ENCODE measurements at regions not wholly inside any gene's neighbourhood (a gene's known extent, or its start where the extent isn't known, plus 50 kb on each side); places are given as distances from the start of the nearest gene placed in this dataset.

- no peak overlapping the region for H3K56ac ChIP-seq (replicated peaks; ENCODE audit: insufficient read length, low read depth, low read length)
- H3K4me1 ChIP-seq (replicated peaks in 1 of 4; ENCODE audit: control insufficient read depth in 3 of 4, insufficient read depth in 4 of 4, low read length in 3 of 4): no peaks in the 10 kb centered on the region
- H2BK5ac ChIP-seq (ENCODE audit: low read depth, low read length): no peak overlapping the region
- H4K91ac ChIP-seq (replicated peaks; ENCODE audit: insufficient read length, low read length): no peak overlapping the region
- H4K8ac ChIP-seq (ENCODE audit: extremely low read depth, insufficient read depth, low read length): no peak overlapping the region
- H3K14ac ChIP-seq (ENCODE audit: insufficient read length): no peak overlapping the region
- no peak overlapping the region for H3K4ac ChIP-seq (replicated peaks; ENCODE audit: insufficient read length, low read depth, low read length)
- FAIRE-seq (no peak), DNase-seq (ENCODE audit: low read depth in 1 of 2, low spot score in 2 of 2) (no peak)
- POLR2A ChIA-PET (ENCODE audit: partially characterized antibody): no interaction called here
- no peak overlapping the region for H3K4me2 ChIP-seq (ENCODE audit: insufficient read depth in 1 of 2, low read depth in 2 of 2, low read length in 2 of 2)
- H3K27ac ChIP-seq (ENCODE audit: low read depth, low read length): no peak overlapping the region
- no peaks in the 10 kb centered on the region; a peak in 1 of 8 replicates for H3K36me3 ChIP-seq (ENCODE audit: control insufficient read depth in 2 of 4, insufficient read depth in 4 of 4, low read length in 3 of 4)
- no peaks in the 10 kb centered on the region for H4K20me1 ChIP-seq (replicated peaks in 1 of 2; ENCODE audit: control insufficient read depth in 1 of 2, insufficient read depth in 2 of 2, low read length in 2 of 2)
- CTCF ChIA-PET (ENCODE audit: partially characterized antibody): no interaction called here
- no peaks in the 10 kb centered on the region for H3K23me2 ChIP-seq (ENCODE audit: low read depth, low read length)
- peaks cover 4 to 6% of the 10 kb centered on the region in 2 experiments; a peak in 2 of 4 replicates for H3K9me3 ChIP-seq (ENCODE audit: insufficient read depth in 2 of 2, low read depth in 1 of 2, low read length in 1 of 2)
- H3K9ac ChIP-seq (replicated peaks in 1 of 4; ENCODE audit: extremely low read depth in 1 of 4, low read depth in 3 of 4, low read length in 3 of 4): no peak overlapping the region
- no peak overlapping the region for H2AFZ ChIP-seq (ENCODE audit: low read length)
- H3K18ac ChIP-seq (ENCODE audit: extremely low read depth, low read length): no peak overlapping the region
- no peak overlapping the region for H2BK15ac ChIP-seq (ENCODE audit: low read length)
- WGBS, 2 experiments (ENCODE audit: extremely low coverage in 1 of 2, insufficient coverage in 1 of 2, insufficient read length in 1 of 2, insufficient replicate concordance in 2 of 2, low coverage in 1 of 2, low lambda C conversion rate in 2 of 2, missing lambda C conversion rate in 1 of 2): 61% methylated on average over 2 of the region's 2 CpGs; no CpG with 5 or more reads in 1 of the 2 experiments
- H2BK12ac ChIP-seq (ENCODE audit: low read depth, low read length): no peak overlapping the region
- H3K23ac ChIP-seq (ENCODE audit: insufficient read length): no peak overlapping the region
- no peak overlapping the region for H2AK5ac ChIP-seq (ENCODE audit: low read depth, low read length)
- no peaks in the 10 kb centered on the region for H3K79me2 ChIP-seq (ENCODE audit: control insufficient read depth in 1 of 2, insufficient read depth in 2 of 2, low read length in 2 of 2)
- H3K79me1 ChIP-seq (ENCODE audit: low read depth, low read length): no peaks in the 10 kb centered on the region
- no peak overlapping the region for H2BK20ac ChIP-seq (ENCODE audit: low read length)
- H4K5ac ChIP-seq (ENCODE audit: insufficient read length, low read depth, low read length): no peak overlapping the region
- H3K4me3 ChIP-seq (ENCODE audit: extremely low read depth in 1 of 4, insufficient read depth in 2 of 4, low read depth in 3 of 4, low read length in 4 of 4): no peak overlapping the region
- no peaks in the 10 kb centered on the region for H3K27me3 ChIP-seq (replicated peaks in 1 of 4; ENCODE audit: control insufficient read depth in 3 of 4, extremely low read depth in 1 of 4, insufficient read depth in 3 of 4, low read length in 3 of 4)
- no peak overlapping the region for H2BK120ac ChIP-seq (replicated peaks; ENCODE audit: low read depth, low read length)
- TF ChIP-seq GABPA (IDR thresholded peaks at IDR 0.05; ENCODE audit: borderline replicate concordance, insufficient read depth, low read length): no peak
- TF ChIP-seq CTCF (IDR thresholded peaks at IDR 0.05; ENCODE audit: control extremely low read depth in 1 of 3, insufficient read depth in 1 of 3, low read depth in 1 of 3, low read length in 3 of 3): no peak
- TF ChIP-seq CHD2 (IDR thresholded peaks at IDR 0.05; ENCODE audit: low read length): no peak
- no peak for TF ChIP-seq CBX8 (IDR thresholded peaks at IDR 0.05; ENCODE audit: borderline replicate concordance, low read depth, low read length)
- TF ChIP-seq RAD21 (IDR thresholded peaks at IDR 0.05 in 1 of 2, conservative IDR thresholded peaks at IDR 0.05 in 1 of 2; ENCODE audit: low read depth in 2 of 2, low read length in 2 of 2): no peak
- no peak for TF ChIP-seq SUZ12 (IDR thresholded peaks at IDR 0.05; ENCODE audit: low read length)
- no peak for TF ChIP-seq ATF3 (IDR thresholded peaks at IDR 0.05; ENCODE audit: insufficient read depth, low read depth, low read length)
- TF ChIP-seq MAX (IDR thresholded peaks at IDR 0.05): no peak
- no peak for TF ChIP-seq BACH1 (IDR thresholded peaks at IDR 0.05; ENCODE audit: low read length)
- no peak for TF ChIP-seq BRCA1 (IDR thresholded peaks at IDR 0.05; ENCODE audit: low read depth, low read length)
- TF ChIP-seq PHF8 (conservative IDR thresholded peaks at IDR 0.05; ENCODE audit: low read depth, low read length): no peak
- no peak for TF ChIP-seq SP4 (IDR thresholded peaks at IDR 0.05; ENCODE audit: low read length)
Measured at GRCh38 chr18:52069201-52069600, 270.8 kb upstream of the DCC start.
